Stimulated activated naive CD8-positive, alpha-beta T cell treated with anti-CD3 and anti-CD28 coated beads, Interleukin-15, amount 100 ng/mL, for 72 hours (primary cell): ENCODE measurements at regions not wholly inside any gene's neighbourhood (a gene's known extent, or its start where the extent isn't known, plus 50 kb on each side); places are given as distances from the start of the nearest gene placed in this dataset.
A peak's percentile ranks its signal among the peaks of the same experiment; 100 is the strongest.

Experiments used
- ATAC-seq: fragments of 150-1000 bp; cut with Tn5 transposase; 2 replicates; pipeline ENCODE4 v1.10.0; 2021; ENCODE audit warnings: mild to moderate bottlenecking, moderate library complexity
- DNase-seq, 2 donors: peaks; one replicate each; pipeline ENCODE4 v3.0.0; 2021 to 2022
- H3K27ac Mint-ChIP-seq, 2 donors: one replicate each; pipeline ENCODE4 v1.8.0; 2022; ENCODE audit warnings: mild to moderate bottlenecking in 2 of 2, mixed read lengths in 2 of 2, moderate library complexity in 2 of 2
- H3K27me3 Mint-ChIP-seq: one replicate; pipeline ENCODE4 v1.8.0; 2022; ENCODE audit warnings: mixed read lengths
- H3K4me1 Mint-ChIP-seq: one replicate; pipeline ENCODE4 v1.8.0; 2022; ENCODE audit warnings: mild to moderate bottlenecking, mixed read lengths
- H3K4me3 Mint-ChIP-seq, 2 donors: one replicate each; pipeline ENCODE4 v1.8.0; 2022; ENCODE audit warnings: mild to moderate bottlenecking in 2 of 2, mixed read lengths in 2 of 2, moderate library complexity in 1 of 2
- H3K9me3 Mint-ChIP-seq, 2 donors: one replicate each; pipeline ENCODE4 v1.8.0; 2022; ENCODE audit warnings: mixed read lengths in 2 of 2

DNA sequence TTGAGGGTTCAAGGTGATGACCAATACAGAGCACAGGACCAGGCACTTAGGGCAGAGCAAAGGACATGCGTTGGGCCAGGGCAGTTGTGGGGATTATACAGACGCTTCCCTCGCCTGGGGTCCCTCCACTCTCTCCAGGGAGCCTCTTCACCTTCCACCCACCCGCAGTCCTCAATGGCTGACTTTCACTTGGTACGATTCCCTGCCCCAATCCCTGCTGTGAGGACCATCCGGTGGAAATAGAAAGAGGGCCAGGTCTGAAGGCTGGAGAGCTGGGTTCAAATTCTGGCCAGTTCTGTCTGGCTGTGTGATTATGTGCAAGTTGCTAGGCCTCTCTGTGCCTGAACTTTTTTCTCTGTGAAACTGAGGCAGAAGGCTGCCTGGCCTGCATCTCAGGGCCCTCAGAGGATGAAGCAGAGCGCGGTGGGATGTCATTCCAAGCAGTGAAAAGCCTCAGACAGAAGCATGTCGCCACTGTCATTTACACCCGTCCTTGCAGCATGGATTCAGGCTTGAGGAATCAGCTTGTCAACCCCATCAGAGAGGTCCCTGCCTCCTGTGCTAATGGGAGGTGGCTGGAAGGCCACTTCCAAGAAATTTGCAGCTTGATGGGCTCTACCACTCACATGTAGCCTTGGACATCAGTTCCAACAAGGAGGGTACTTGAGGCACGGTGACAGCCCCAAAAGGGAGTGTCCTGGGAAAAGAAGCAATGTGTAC is 206.6 kb upstream of the IER5L start:
- Mint-ChIP-seq H3K27me3 (no peaks in the 10 kb centered on the region), H3K4me3 (peak overlapping the region; percentile 80 to 84), H3K9me3 (no peaks in the 10 kb centered on the region), H3K4me1 (peaks cover 38% of the 10 kb centered on the region), H3K27ac (peak overlapping the region; percentile 69 to 94)
- ATAC-seq (no peak), DNase-seq (no peak)

DNA sequence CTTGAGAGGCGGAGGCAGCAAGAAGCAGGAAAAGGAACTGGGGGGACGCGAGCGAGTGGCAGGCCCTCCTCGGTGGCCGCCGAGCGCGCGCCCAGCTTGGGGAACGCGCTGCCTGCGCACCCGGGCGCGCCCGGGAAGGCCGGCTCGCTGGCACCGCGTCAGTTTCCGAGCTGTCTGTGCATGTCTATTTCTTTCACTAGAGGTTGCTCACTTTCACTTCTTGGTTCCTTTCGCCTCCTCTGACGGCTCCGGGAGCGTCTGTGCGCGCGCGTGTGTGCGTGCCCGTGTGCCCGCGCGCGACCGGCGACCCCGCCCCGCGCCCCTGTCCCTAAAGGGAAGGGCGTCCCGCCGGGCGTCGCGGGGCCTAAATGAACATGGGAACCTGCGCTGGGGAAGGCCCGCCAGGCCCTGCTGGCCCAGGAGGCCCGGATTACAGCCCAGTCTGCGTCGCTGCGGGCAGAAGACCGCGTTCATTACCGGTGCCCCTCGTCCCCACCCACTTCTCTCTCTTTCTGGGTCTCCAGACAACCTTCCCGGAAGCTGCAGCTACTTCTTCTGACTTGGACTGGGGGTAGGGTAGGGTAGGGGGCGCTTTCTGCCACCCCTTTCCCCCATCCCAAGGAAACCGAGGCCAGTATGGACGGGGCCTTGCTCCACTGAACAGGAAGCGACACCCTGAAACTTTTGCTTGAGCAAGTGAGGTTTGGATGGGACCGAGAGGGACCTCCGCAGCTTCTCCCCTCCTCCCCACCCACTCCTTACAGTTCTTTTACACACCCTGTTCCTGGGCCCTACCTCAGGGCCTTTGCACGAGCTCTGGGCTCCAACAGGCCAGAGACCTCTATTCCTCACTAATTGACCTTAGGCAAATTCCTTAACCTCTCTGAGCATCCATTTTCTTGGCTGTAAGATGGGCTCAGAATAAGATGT is 205.8 kb upstream of the IER5L start:
- H3K9me3 Mint-ChIP-seq: no peaks in the 10 kb centered on the region
- H3K4me3 Mint-ChIP-seq: peak overlapping the region; percentile 80 to 84
- ATAC-seq (peak; percentile 94), DNase-seq (peak; percentile 72 to 81)
- H3K4me1 Mint-ChIP-seq: peaks cover 38% of the 10 kb centered on the region
- no peaks in the 10 kb centered on the region for H3K27me3 Mint-ChIP-seq
- H3K27ac Mint-ChIP-seq: peak overlapping the region; percentile 94 to 98

DNA sequence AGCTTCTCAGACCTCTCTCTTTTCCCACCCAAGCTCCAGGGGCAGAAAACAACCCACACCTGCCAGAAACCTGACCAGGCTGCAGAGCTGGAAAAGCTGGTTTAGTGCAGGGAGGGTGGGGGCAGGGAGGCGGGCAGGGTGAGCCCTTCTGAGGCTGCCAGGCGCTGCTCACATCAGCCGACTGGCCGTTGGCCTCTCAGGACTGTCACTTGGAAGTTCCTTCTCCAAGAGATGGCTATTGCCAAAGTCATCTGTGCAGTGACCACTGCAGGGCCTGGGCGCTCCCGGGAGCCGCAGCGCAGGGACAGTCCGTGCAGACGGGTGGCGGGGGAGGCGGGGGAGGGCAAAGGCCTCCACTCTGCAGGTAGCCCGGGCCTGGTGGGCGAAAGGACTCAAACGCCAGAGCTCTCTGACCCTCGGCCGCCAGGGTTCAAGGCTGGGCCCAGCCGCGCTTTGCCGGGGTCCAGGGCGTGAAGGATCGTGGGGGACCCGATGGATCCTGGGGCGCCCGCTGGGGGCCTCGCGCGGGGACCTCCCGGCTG is 205.0 kb upstream of the IER5L start:
- DNase-seq (no peak), ATAC-seq (no peak)
- peak overlapping the region; percentile 48 to 94 for H3K27ac Mint-ChIP-seq
- H3K4me1 Mint-ChIP-seq: peaks cover 38% of the 10 kb centered on the region
- no peaks in the 10 kb centered on the region for H3K27me3 Mint-ChIP-seq
- H3K9me3 Mint-ChIP-seq: no peaks in the 10 kb centered on the region
- peak overlapping the region; percentile 80 to 84 for H3K4me3 Mint-ChIP-seq

DNA sequence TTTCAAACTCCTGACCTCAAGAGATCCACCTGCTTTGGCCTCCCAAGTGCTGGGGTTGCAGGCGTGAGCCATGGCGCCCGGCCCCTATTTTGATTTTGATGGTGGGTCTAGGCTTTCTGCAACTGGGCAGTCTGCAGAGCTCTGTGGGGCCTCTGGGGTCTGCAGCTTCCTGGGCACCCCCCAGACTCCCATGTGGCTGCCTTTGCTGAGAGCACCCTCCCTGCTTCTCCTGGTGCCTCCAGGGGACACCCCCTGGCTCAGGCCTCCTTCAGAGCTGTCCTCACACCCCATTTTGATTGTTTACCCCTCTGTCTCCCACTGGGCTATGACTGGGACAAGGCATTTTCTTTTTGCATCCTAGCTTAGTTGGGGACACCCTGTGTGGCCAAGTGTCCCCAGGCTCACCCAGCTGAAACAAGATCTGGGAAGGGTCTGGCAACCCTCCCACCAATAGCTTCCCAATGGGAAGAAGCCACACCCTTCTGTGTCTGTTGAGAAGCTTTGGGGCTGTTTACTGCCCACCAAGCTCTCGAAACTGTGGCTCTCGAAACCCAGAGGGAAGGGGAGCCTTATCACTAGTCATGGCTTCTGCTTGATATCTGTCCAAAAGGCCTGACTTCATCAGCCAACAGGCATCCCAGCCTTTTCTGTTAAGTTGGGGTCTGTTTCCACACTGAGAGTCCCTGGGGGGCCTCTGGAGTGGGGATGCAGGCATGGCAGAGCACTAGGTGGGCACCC is 204.4 kb upstream of the IER5L start:
- H3K4me3 Mint-ChIP-seq: peak overlapping the region; percentile 80 to 84
- DNase-seq: no peak
- peaks cover 38% of the 10 kb centered on the region for H3K4me1 Mint-ChIP-seq
- H3K27me3 Mint-ChIP-seq: no peaks in the 10 kb centered on the region
- ATAC-seq: no peak
- no peak overlapping the region for H3K27ac Mint-ChIP-seq
- H3K9me3 Mint-ChIP-seq: no peaks in the 10 kb centered on the region

DNA sequence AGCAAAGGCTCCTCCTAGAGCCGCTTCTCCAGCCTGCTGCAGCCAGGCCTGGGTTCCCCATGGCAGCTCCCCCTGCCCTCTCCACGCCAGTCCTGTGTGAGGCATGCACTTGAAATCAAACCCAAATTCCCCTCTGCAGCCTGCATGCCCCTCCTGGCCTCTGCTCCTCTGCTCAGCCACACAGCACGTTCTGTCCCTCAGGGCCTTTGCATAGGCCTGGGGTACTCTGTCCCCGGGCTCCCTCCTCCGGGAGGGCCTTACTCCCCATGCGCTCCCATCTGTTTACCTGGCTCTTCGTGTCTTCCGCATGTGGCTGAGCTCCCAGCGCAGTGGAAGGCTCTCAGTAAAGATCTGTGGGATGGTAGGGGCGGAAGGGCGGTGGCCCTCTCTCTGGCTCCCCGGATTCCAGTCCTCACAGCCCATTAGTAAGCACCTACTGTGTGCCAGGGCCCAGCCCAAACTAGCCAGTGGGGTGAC is 203.5 kb upstream of the IER5L start:
- H3K4me1 Mint-ChIP-seq: peaks cover 32% of the 10 kb centered on the region
- no peak for DNase-seq
- H3K27ac Mint-ChIP-seq: no peak overlapping the region
- H3K4me3 Mint-ChIP-seq: no peak overlapping the region
- no peaks in the 10 kb centered on the region for H3K27me3 Mint-ChIP-seq
- no peaks in the 10 kb centered on the region for H3K9me3 Mint-ChIP-seq
- ATAC-seq: no peak

DNA sequence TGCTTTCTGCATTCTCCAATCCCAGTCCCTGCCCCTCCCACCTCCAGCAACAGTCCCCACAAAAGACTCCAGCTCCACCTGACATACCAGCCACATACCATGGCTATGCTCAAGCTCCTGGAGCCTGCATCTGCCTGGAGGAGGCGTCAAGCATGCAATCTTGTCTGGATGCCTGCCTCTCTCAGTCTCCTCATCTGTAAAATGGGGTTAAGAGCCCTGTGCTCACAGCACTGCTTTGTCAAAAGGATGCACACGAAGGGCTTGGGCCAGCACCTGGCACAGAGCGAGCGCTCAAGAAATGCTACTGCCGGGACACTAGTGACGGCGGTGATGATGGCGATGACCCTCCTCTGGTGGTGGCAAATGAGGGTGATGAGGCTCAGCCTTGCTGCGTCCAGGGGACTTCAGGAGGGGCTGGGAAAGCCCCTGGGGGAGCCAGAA is 202.9 kb upstream of the IER5L start:
- ATAC-seq: no peak
- Mint-ChIP-seq H3K4me3 (no peak overlapping the region), H3K4me1 (peaks cover 31% of the 10 kb centered on the region), H3K9me3 (no peaks in the 10 kb centered on the region), H3K27ac (no peak overlapping the region), H3K27me3 (no peaks in the 10 kb centered on the region)
- DNase-seq: no peak

DNA sequence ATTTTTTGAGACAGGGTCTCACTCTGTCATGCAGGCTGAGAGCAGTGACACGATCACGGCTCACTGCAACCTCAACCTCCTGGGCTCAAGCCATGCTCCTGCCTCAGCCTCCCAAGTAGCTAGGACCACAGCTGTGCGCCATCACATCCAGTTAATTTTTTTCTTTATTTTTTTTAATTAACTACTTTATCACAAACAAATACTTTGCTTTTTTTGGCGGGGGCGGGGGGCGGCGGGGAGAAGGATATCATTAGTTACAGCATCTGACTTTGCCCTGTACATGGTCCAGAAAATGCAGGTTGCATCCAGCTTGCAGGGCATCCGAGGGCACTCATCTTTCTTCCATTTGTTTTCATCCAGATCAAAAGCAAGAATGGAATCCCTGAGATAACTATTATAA is 201.8 kb upstream of the IER5L start:
- no peak for DNase-seq
- H3K4me1 Mint-ChIP-seq: peaks cover 20% of the 10 kb centered on the region
- ATAC-seq: no peak
- H3K4me3 Mint-ChIP-seq: no peak overlapping the region
- H3K27me3 Mint-ChIP-seq: no peaks in the 10 kb centered on the region
- H3K27ac Mint-ChIP-seq: no peak overlapping the region
- no peaks in the 10 kb centered on the region for H3K9me3 Mint-ChIP-seq

DNA sequence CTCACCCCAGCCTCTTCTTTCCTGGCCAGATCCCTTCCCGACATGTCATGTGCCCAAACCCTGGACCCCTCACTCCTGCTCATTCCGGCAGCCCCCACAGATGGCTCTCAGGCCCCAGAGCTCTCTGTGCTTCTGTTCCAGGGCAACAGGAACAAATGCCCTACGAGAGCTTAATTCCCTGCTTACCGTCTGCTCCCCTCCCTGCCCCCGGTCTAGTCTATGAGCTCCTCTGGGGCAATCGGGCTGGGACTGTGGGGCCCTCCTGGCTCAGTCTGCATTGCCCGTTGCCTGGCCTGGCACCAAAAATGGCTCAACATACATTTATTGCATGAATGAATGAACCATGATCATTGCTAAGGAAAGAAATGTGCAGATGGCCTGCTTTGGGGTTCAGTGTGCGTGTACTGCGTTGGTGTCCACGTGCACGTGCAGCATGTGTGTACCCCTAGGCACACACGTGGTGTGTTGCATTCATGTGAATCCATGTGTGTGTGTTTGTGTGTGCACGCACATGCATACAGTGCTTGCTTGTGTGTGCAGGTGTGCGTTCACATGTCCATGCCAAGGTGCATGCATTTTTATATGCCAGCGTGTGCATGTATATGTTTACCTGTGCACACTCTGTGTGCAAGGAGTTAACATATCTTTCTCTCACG is 201.2 kb upstream of the IER5L start:
- H3K9me3 Mint-ChIP-seq: no peaks in the 10 kb centered on the region
- no peak overlapping the region for H3K4me3 Mint-ChIP-seq
- ATAC-seq: no peak
- H3K4me1 Mint-ChIP-seq: peaks cover 14% of the 10 kb centered on the region
- no peak for DNase-seq
- H3K27me3 Mint-ChIP-seq: no peaks in the 10 kb centered on the region
- H3K27ac Mint-ChIP-seq: no peak overlapping the region

DNA sequence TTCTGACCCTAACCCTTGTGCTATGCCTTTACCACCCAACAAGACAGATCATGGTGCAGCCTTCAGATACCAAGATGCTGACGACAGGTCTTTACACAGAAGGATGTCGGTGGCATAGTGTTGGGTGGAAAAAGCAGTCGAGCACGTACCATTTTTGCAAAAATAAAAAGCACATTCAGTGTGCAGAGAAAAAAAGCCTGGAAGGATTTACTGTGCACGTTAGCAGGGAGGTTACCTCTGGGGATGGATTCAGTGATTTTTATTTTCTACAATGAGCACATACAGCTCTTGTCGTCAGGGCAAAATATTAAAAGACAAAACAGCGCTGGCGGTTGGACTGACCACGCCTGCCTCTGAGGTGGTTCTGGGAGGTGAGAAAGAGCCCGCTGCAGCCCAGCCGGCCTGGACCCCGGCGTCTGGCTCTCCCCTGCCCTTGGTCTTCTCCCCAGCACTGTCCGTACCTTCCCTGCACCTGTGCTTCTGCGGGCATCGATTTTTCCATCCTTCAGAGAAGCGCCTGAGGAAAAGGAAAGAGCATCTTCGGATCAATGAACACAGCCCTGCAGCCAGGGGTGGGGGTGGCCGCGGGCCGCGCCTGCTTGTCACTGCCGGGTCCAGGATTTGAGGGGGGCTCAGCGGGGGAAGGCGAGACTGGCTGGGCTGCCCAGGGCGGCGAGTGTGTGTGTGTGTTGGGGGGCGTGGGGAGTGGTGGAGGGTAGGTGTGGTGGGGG is 200.0 kb upstream of the IER5L start:
- Mint-ChIP-seq H3K9me3 (no peaks in the 10 kb centered on the region), H3K27ac (no peak overlapping the region), H3K27me3 (no peaks in the 10 kb centered on the region), H3K4me3 (no peak overlapping the region), H3K4me1 (peaks cover 7% of the 10 kb centered on the region)
- ATAC-seq: no peak
- no peak for DNase-seq

DNA sequence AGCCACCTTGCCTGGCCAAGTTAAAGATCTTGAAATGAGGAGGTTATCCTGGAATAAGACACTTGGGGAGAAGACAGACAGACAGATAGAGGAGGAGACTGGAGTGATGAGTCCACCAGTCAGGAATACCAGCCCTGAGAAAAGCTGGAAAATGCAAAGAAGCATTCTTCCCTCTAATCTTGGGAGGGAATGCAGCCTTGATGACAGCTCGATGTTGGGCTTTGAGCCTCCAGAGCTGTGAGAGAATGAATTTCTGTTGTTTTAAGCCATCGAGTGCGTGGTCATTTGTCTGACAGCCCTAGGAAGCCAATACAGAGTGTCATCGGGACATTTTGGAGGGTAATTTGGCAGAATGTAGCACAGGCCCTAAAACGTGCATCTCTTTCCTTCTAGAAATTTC is 199.1 kb upstream of the IER5L start:
- no peak for ATAC-seq
- Mint-ChIP-seq H3K4me1 (peaks cover under 1% of the 10 kb centered on the region), H3K27ac (no peak overlapping the region), H3K4me3 (no peak overlapping the region), H3K27me3 (no peaks in the 10 kb centered on the region), H3K9me3 (no peaks in the 10 kb centered on the region)
- DNase-seq: no peak

DNA sequence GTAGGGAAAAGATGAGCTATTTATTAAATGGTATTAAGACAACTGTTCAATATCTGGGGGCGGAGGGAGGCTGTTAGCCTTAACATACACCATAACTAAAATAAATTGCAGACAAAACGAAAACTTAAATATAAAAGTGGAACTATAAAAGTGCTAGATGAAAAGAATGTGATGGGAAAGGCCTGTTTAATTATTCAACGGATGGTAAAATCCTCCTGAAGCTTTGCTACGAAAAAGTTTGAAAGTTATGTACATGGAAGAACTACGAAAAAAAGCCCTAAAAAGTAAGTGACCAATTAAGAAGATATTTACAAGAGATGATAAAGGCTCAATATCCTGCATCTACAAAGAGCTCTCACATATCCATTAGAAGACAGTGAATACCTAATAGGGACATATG is 197.8 kb upstream of the IER5L start:
- DNase-seq (no peak), ATAC-seq (no peak)
- H3K4me1 Mint-ChIP-seq: no peaks in the 10 kb centered on the region
- no peaks in the 10 kb centered on the region for H3K9me3 Mint-ChIP-seq
- no peaks in the 10 kb centered on the region for H3K27me3 Mint-ChIP-seq
- no peak overlapping the region for H3K27ac Mint-ChIP-seq
- no peak overlapping the region for H3K4me3 Mint-ChIP-seq

DNA sequence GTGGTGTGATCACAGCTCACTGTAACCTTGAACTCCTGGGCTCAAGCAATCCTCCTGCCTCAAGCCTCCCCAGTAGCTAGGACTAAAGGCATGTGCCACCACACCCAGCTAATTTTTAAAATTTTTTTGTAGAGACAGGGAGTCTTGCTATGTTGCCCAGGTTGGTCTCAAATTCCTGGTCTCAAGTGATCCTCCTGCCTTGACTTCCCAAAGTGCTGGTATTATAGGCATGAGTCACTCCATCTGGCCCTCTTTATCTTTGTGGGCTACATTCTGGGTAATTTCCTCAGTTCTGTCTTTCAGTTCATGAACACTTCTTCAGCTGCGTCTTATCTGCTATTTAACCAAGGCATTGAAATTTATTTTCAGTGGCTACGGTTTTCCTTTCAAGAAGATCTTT is 196.6 kb upstream of the IER5L start:
- ATAC-seq (no peak), DNase-seq (no peak)
- Mint-ChIP-seq H3K27me3 (no peaks in the 10 kb centered on the region), H3K4me1 (no peaks in the 10 kb centered on the region), H3K4me3 (no peak overlapping the region), H3K9me3 (peaks cover 0 to 6% of the 10 kb centered on the region in 2 donors), H3K27ac (no peak overlapping the region)

DNA sequence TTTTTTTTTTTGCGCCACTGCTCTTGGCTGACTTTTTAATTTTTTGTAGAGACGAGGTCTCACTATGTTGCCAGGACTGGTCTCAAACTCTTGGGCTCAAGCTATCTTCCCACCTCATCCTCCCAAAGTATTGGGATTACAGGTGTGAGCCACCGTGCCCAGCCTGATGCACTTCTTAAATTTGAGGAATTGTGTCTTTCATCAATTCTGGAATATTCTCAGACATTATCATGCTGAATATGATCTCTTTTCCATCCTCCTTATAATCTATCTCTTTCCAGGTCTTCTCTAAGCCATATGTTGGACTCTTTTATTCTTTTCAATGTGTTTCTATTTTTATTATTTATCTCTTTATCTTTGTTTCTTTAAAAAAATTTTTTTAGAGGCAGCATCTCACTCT is 196.2 kb upstream of the IER5L start:
- H3K4me3 Mint-ChIP-seq: no peak overlapping the region
- ATAC-seq: no peak
- H3K27ac Mint-ChIP-seq: no peak overlapping the region
- no peaks in the 10 kb centered on the region for H3K4me1 Mint-ChIP-seq
- H3K27me3 Mint-ChIP-seq: no peaks in the 10 kb centered on the region
- H3K9me3 Mint-ChIP-seq: peaks cover 0 to 6% of the 10 kb centered on the region in 2 donors
- DNase-seq: no peak

DNA sequence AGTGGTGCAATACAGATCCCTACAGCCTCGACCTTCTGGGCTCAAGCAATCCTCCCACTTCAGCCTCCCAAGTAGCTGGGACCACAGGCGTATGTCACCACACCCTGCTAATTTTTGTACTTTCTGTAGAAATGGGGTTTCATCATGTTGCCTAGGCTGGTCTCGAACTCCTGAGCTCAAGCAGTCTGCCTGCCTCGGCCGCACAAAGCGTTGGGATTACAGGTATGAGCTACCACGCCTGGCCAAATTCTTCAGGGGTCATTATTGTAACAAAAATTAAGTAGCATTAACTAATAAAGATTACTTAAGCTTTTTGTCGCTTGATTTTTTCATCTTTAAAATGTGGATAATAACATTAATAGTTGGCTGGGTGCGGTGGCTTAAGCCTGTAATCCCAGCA is 195.3 kb upstream of the IER5L start:
- Mint-ChIP-seq H3K27me3 (no peaks in the 10 kb centered on the region), H3K9me3 (peaks cover 0 to 13% of the 10 kb centered on the region in 2 donors), H3K4me3 (no peak overlapping the region), H3K4me1 (peaks cover 4% of the 10 kb centered on the region), H3K27ac (no peak overlapping the region)
- no peak for ATAC-seq
- DNase-seq: no peak
